ENCODE measurements at regions not wholly inside any gene's neighbourhood (a gene's known extent, or its start where the extent isn't known, plus 50 kb on each side); places are given as distances from the start of the nearest gene placed in this dataset.
"Not testable (repeated sequence)": the region's sequence is repeated elsewhere in the genome, so short reads cannot be mapped to it uniquely, and the experiment has no call there.

GRCh38 chr14:28842569-28842968, 76.0 kb downstream of the FOXG1 start:
- FAIRE-seq, POLR2A ChIA-PET: not testable (repeated sequence)

GRCh38 chr14:28867571-28867970, 101.0 kb downstream of the FOXG1 start:
- FAIRE-seq (no peak), ATAC-seq (no peak), DNase-seq (ENCODE audit: extremely low read depth in 1 of 4, low spot score in 3 of 4) (no peak)
- CTCF ChIA-PET (ENCODE audit: low intra/inter-chr PET ratio) = no interaction called here
- H3K27ac ChIP-seq (ENCODE audit: extremely low read depth, low read depth, low read length) = no peak overlapping the region
- POLR2A ChIA-PET = interaction anchor here (1.0 kb wide), 1 partner anchor 44 kb away, joined by 3 read pairs; no protein-coding TSS in a partner anchor
- H3K9me3 ChIP-seq (replicated peaks; ENCODE audit: control insufficient read depth, insufficient read depth, low read depth, low read length) = no peaks in the 10 kb centered on the region
- no peak overlapping the region for H3K9ac ChIP-seq (ENCODE audit: insufficient read depth in 1 of 2, low read depth in 2 of 2, low read length in 2 of 2)
- no peaks in the 10 kb centered on the region for H3K27me3 ChIP-seq (ENCODE audit: control insufficient read depth in 2 of 2, insufficient read depth in 2 of 2, low read length in 2 of 2)
- no TSS peak for BruUV-seq (replicated peaks)
- H3K4me1 ChIP-seq (replicated peaks in 1 of 2; ENCODE audit: control insufficient read depth in 2 of 2, insufficient read depth in 2 of 2, low read length in 2 of 2) = no peaks in the 10 kb centered on the region
- 0 out of 3 replicates have a peak, but pooled peaks cover 2% of the 10 kb centered on the region for H3K36me3 ChIP-seq (ENCODE audit: control insufficient read depth, insufficient read depth, low read length)
- intact Hi-C loops (cut with micrococcal nuclease) (no loop called here), in situ Hi-C loops (cut with MboI) (no loop called here)
- no peak overlapping the region for H3K4me2 ChIP-seq (ENCODE audit: insufficient read depth, low read length)
- H3K9me1 ChIP-seq (ENCODE audit: control insufficient read depth, insufficient read depth, low read length) = no peaks in the 10 kb centered on the region
- 76% methylated on average over 2 of the region's 2 CpGs for WGBS (ENCODE audit: insufficient coverage, low coverage, missing lambda C conversion rate)
- H3K4me3 ChIP-seq = no peak overlapping the region
- no peak for TF ChIP-seq E2F8 (IDR thresholded peaks at IDR 0.05; ENCODE audit: low read depth, partially characterized antibody)
- TF ChIP-seq NR3C1 (CRISPR knock-in tag; IDR thresholded peaks at IDR 0.05) = no peak
- TF ChIP-seq E2F5 (CRISPR knock-in tag; IDR thresholded peaks at IDR 0.05) = no peak
- TF ChIP-seq CBX3 (IDR thresholded peaks at IDR 0.05; ENCODE audit: borderline replicate concordance in 1 of 2, low read length in 2 of 2) = no peak
- no peak overlapping the region for H2AFZ ChIP-seq (ENCODE audit: low read depth, low read length)
- H3K79me2 ChIP-seq (ENCODE audit: control insufficient read depth, insufficient read depth, low read length) = no peaks in the 10 kb centered on the region
- no peaks in the 10 kb centered on the region for H4K20me1 ChIP-seq (replicated peaks; ENCODE audit: control insufficient read depth, insufficient read depth, low read length)

More at GRCh38 chr14:28842569-28842968, 76.0 kb downstream of the FOXG1 start:
- H2AFZ ChIP-seq (ENCODE audit: low read depth, low read length); H4K20me1 ChIP-seq (replicated peaks; ENCODE audit: control insufficient read depth, insufficient read depth, low read length); H3K9ac ChIP-seq (ENCODE audit: insufficient read depth in 1 of 2, low read depth in 2 of 2, low read length in 2 of 2); H3K9me1 ChIP-seq (ENCODE audit: control insufficient read depth, insufficient read depth, low read length); H3K79me2 ChIP-seq (ENCODE audit: control insufficient read depth, insufficient read depth, low read length); CTCF ChIA-PET (ENCODE audit: low intra/inter-chr PET ratio); in situ Hi-C loops (cut with MboI); H3K4me1 ChIP-seq (replicated peaks in 1 of 2; ENCODE audit: control insufficient read depth in 2 of 2, insufficient read depth in 2 of 2, low read length in 2 of 2); H3K27me3 ChIP-seq (ENCODE audit: control insufficient read depth in 2 of 2, insufficient read depth in 2 of 2, low read length in 2 of 2); BruUV-seq (replicated peaks); H3K4me3 ChIP-seq; ATAC-seq; H3K4me2 ChIP-seq (ENCODE audit: insufficient read depth, low read length); intact Hi-C loops (cut with micrococcal nuclease); H3K27ac ChIP-seq (ENCODE audit: extremely low read depth, low read depth, low read length); H3K9me3 ChIP-seq (replicated peaks; ENCODE audit: control insufficient read depth, insufficient read depth, low read depth, low read length): not testable (repeated sequence)
- peak in 1 of 4 experiments; percentile 9 for DNase-seq (ENCODE audit: extremely low read depth in 1 of 4, low spot score in 3 of 4)
- peaks cover 49% of the 10 kb centered on the region for H3K36me3 ChIP-seq (ENCODE audit: control insufficient read depth, insufficient read depth, low read length)
- 98% methylated on average over 5 of the region's 5 CpGs for WGBS (ENCODE audit: insufficient coverage, low coverage, missing lambda C conversion rate)
- TF ChIP-seq ZNF316 (IDR thresholded peaks at IDR 0.05) (peak; percentile 60), NFYB (IDR thresholded peaks at IDR 0.05; ENCODE audit: extremely low read depth, insufficient read length) (peak; percentile 67), C11orf30 (IDR thresholded peaks at IDR 0.05; ENCODE audit: low read depth) (peak; percentile 32; the same call in 1 of the 2 replicates)
